GM06990 (cell line): ENCODE measurements at regions not wholly inside any gene's neighbourhood (a gene's known extent, or its start where the extent isn't known, plus 50 kb on each side); places are given as distances from the start of the nearest gene placed in this dataset.

ENCODE experiments used
- DNase-seq: peaks from one replicate; pipeline ENCODE4 v3.0.0-alpha.2; 2011; ENCODE audit not compliant: insufficient read length; ENCODE audit errors: extremely low read depth
- H3K27me3 ChIP-seq: replicated peaks from 2 replicates; pipeline ENCODE4 v1.6.0; 2011; ENCODE audit warnings: low read length; ENCODE audit not compliant: control insufficient read depth, insufficient read depth
- H3K36me3 ChIP-seq: 2 replicates; pipeline ENCODE4 v1.5.1; 2011; ENCODE audit warnings: low read length; ENCODE audit not compliant: control insufficient read depth, insufficient read depth
- H3K4me3 ChIP-seq: replicated peaks from 2 replicates; pipeline ENCODE4 v1.5.1; 2011; ENCODE audit warnings: low read depth, mild to moderate bottlenecking, control low read depth, low read length
- CTCF ChIP-seq: IDR thresholded peaks from 2 replicates; pipeline ENCODE4 v1.5.1; 2011; ENCODE audit warnings: low read length, control low read depth, mild to moderate bottlenecking, inconsistent platforms; ENCODE audit not compliant: insufficient read depth, poor library complexity, severe bottlenecking

- no peak for DNase-seq
- no peaks in the 10 kb centered on the region for H3K27me3 ChIP-seq
- no peak overlapping the region for H3K4me3 ChIP-seq
- no peaks in the 10 kb centered on the region for H3K36me3 ChIP-seq
- no peak for TF ChIP-seq CTCF
Measured at GRCh38 chr10:55470840-55471239, 669.8 kb upstream of the PCDH15 start.

GRCh38 chr10:55466806-55467504 is 665.9 kb upstream of the PCDH15 start:
- DNase-seq = no peak
- no peaks in the 10 kb centered on the region for H3K36me3 ChIP-seq
- TF ChIP-seq CTCF = no peak
- no peaks in the 10 kb centered on the region for H3K27me3 ChIP-seq
- H3K4me3 ChIP-seq = no peak overlapping the region

GRCh38 chr10:55464083-55464482 is 663.1 kb upstream of the PCDH15 start:
- no peak for TF ChIP-seq CTCF
- no peaks in the 10 kb centered on the region for H3K27me3 ChIP-seq
- no peak for DNase-seq
- H3K36me3 ChIP-seq = no peaks in the 10 kb centered on the region
- no peak overlapping the region for H3K4me3 ChIP-seq

- DNase-seq = no peak
- Histone ChIP-seq H3K36me3 (no peaks in the 10 kb centered on the region), H3K4me3 (no peak overlapping the region), H3K27me3 (no peaks in the 10 kb centered on the region)
- no peak for TF ChIP-seq CTCF
Measured at GRCh38 chr10:55460008-55460407, 659.0 kb upstream of the PCDH15 start.

GRCh38 chr10:55449981-55450380 is 649.0 kb upstream of the PCDH15 start:
- no peak for TF ChIP-seq CTCF
- DNase-seq = no peak
- H3K27me3 ChIP-seq = no peaks in the 10 kb centered on the region
- H3K4me3 ChIP-seq = no peak overlapping the region
- H3K36me3 ChIP-seq = no peaks in the 10 kb centered on the region
